GM18502 (cell line): ENCODE measurements at regions not wholly inside any gene's neighbourhood (a gene's known extent, or its start where the extent isn't known, plus 50 kb on each side); places are given as distances from the start of the nearest gene placed in this dataset.
A peak's percentile ranks its signal among the peaks of the same experiment; 100 is the strongest.

Experiments
- ATAC-seq: cut with Tn5 transposase; IDR thresholded peaks from one replicate; pipeline ENCODE4 v1.9.1; 2021; ENCODE audit warnings: mild to moderate bottlenecking; ENCODE audit not compliant: unreplicated experiment, poor library complexity

DNA sequence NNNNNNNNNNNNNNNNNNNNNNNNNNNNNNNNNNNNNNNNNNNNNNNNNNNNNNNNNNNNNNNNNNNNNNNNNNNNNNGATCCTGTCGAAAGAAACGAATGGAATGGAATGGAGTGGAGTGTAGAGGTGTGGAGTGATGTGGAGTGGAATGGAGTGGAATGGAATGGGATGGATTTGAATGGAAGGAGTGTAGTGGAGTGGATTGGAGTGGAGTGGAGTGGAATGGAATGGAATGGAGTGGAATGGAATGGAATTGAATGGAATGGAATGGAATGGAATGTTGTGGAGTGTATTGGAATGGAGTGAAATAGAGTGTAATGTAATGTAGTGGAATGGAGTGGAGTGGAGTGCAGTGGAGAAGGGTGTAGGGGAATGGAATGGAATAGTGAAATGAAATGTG, 1275.4 kb upstream of the TPTE start:
- ATAC-seq: peak; percentile 25

- ATAC-seq: peak; percentile 47
Observed at GRCh38 chr21:9246481-9247289, 1274.7 kb upstream of the TPTE start.

GRCh38 chr21:9247290-9247613, 1274.1 kb upstream of the TPTE start:
- ATAC-seq: peak; percentile 26

DNA sequence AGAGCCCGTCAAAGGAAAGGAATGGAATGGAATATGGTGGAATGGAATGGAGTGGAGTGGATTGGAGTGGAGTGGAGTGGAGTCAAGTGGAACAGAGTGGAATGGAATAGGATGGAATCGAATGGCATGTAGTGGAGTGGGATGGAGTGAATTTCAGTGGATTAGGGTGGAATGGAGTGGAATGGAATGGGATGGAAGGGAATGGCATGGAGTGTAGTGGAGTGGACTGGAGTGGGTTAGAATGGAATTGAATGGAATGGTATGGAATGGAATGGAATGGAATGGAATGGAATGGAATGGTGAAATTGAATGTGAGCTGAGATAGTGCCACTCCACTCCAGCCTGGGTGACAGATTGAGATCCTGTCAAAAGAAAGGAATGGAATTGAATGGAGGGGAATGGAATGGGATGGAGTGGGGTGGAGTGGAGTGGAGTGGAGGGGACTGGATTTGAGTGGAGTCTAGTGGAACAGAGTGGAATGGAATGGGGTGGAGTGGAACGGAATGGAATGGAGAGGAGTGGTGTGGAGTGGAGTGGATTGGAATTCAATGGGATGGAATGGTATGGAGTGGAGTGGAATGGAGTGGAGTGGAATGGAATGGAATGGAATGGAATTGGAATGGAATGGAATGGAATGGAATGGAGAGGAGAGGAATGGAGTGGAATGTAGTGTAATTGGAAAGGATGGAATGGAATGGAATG, 1273.6 kb upstream of the TPTE start:
- ATAC-seq: peak; percentile 35
